ENCODE measurements at regions not wholly inside any gene's neighbourhood (a gene's known extent, or its start where the extent isn't known, plus 50 kb on each side); places are given as distances from the start of the nearest gene placed in this dataset.

GRCh38 chr9:636931-637591 is 204.4 kb upstream of the DMRT1 start:
- intact Hi-C loops (cut with DNase I) = no loop called here
- Histone ChIP-seq H3K27ac (no peak overlapping the region), H3K4me3 (no peak overlapping the region), H3K4me1 (peaks cover 9% of the 10 kb centered on the region), H3K36me3 (ENCODE audit: insufficient read depth in 1 of 2, low read depth in 1 of 2) (no peaks in the 10 kb centered on the region), H3K9me3 (no peaks in the 10 kb centered on the region), H3K27me3 (ENCODE audit: insufficient read depth in 3 of 3, low read length in 2 of 3) (no peaks in the 10 kb centered on the region)
- TF ChIP-seq, protein P1, sequence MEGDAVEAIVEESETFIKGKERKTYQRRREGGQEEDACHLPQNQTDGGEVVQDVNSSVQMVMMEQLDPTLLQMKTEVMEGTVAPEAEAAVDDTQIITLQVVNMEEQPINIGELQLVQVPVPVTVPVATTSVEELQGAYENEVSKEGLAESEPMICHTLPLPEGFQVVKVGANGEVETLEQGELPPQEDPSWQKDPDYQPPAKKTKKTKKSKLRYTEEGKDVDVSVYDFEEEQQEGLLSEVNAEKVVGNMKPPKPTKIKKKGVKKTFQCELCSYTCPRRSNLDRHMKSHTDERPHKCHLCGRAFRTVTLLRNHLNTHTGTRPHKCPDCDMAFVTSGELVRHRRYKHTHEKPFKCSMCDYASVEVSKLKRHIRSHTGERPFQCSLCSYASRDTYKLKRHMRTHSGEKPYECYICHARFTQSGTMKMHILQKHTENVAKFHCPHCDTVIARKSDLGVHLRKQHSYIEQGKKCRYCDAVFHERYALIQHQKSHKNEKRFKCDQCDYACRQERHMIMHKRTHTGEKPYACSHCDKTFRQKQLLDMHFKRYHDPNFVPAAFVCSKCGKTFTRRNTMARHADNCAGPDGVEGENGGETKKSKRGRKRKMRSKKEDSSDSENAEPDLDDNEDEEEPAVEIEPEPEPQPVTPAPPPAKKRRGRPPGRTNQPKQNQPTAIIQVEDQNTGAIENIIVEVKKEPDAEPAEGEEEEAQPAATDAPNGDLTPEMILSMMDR (IDR thresholded peaks at IDR 0.05) = no peak
- DNase-seq (no peak), ATAC-seq (no peak)
- 89 to 97% (median 94%) methylated on average over 1 of the region's 1 CpG for WGBS, 3 donors

DNA sequence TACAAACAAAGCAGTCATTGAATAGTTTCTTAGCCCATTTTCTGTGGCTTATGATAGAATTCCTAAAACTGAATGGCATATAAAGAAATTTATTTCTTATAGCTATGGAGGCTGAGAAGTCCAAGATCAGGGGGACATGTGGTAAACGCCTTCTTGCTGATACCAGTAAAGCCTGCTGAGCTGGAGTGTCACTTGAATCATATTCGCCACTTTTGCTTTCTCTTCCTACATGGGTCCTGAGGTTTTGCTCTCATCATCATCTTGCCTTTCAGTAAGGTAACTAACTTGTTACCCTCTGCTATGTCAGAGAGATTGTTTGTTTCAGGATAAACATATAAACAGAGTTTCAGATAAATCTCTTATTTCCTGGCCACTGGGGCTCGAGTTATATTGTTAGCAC is 203.3 kb upstream of the DMRT1 start:
- Histone ChIP-seq H3K27me3 (ENCODE audit: insufficient read depth in 3 of 3, low read length in 2 of 3) (no peaks in the 10 kb centered on the region), H3K27ac (no peak overlapping the region), H3K36me3 (ENCODE audit: insufficient read depth in 1 of 2, low read depth in 1 of 2) (no peaks in the 10 kb centered on the region), H3K4me1 (peaks cover 20% of the 10 kb centered on the region), H3K4me3 (no peak overlapping the region), H3K9me3 (no peaks in the 10 kb centered on the region)
- TF ChIP-seq, protein P1 (IDR thresholded peaks at IDR 0.05) = no peak
- no peak for DNase-seq
- ATAC-seq = no peak
- intact Hi-C loops (cut with DNase I) = no loop called here
- 82 to 87% (median 85%) methylated on average over 3 of the region's 3 CpGs for whole genome bisulfite sequencing, 3 donors

GRCh38 chr9:642014-642413 is 199.5 kb upstream of the DMRT1 start:
- no peak overlapping the region for H3K4me3 ChIP-seq
- peaks cover 21% of the 10 kb centered on the region for H3K4me1 ChIP-seq
- intact Hi-C loops (cut with DNase I) = loop anchor here in 1 of 2 donors (10.0 kb wide), 1 partner anchor 103 kb away; no protein-coding TSS in a partner anchor
- WGBS, 3 donors = 31 to 35% (median 33%) methylated on average over 6 of the region's 6 CpGs
- peak overlapping the region; percentile 9 for H3K27ac ChIP-seq
- ATAC-seq (peak; percentile 48 to 81 (median 62)), DNase-seq (no peak)
- no peaks in the 10 kb centered on the region for H3K27me3 ChIP-seq (ENCODE audit: insufficient read depth in 3 of 3, low read length in 2 of 3)
- TF ChIP-seq, protein P1 (IDR thresholded peaks at IDR 0.05) = no peak
- no peaks in the 10 kb centered on the region for H3K9me3 ChIP-seq
- H3K36me3 ChIP-seq (ENCODE audit: insufficient read depth in 1 of 2, low read depth in 1 of 2) = no peaks in the 10 kb centered on the region

DNA sequence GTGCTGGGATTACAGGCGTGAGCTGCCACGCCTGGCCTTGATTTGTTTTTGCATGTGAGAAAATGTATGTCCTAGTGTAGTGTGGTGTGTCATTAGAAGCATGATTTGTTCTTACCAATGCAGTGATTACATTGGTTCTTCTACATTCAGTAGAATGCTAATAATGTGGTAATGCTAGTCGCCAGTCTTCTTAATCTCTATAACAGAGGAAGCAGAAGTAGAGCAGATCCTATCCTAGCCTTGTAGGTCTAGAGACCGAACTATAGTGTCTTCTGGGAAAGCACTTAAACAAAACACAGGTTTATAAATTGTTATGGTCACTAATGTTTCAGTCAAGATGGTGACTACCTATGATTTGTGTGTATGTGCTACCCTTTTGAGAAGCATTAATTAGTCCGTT is 197.5 kb upstream of the DMRT1 start:
- Histone ChIP-seq H3K4me3 (no peak overlapping the region), H3K27ac (no peak overlapping the region), H3K36me3 (ENCODE audit: insufficient read depth in 1 of 2, low read depth in 1 of 2) (no peaks in the 10 kb centered on the region), H3K4me1 (peaks cover 34% of the 10 kb centered on the region), H3K27me3 (ENCODE audit: insufficient read depth in 3 of 3, low read length in 2 of 3) (no peaks in the 10 kb centered on the region), H3K9me3 (no peaks in the 10 kb centered on the region)
- TF ChIP-seq, protein P1 (IDR thresholded peaks at IDR 0.05) = no peak
- intact Hi-C loops (cut with DNase I) = loop anchor here in 1 of 2 donors (10.0 kb wide), 1 partner anchor 101 kb away; no protein-coding TSS in a partner anchor
- no peak for ATAC-seq
- WGBS, 3 donors = 94 to 99% (median 95%) methylated on average over 5 of the region's 5 CpGs
- no peak for DNase-seq

DNA sequence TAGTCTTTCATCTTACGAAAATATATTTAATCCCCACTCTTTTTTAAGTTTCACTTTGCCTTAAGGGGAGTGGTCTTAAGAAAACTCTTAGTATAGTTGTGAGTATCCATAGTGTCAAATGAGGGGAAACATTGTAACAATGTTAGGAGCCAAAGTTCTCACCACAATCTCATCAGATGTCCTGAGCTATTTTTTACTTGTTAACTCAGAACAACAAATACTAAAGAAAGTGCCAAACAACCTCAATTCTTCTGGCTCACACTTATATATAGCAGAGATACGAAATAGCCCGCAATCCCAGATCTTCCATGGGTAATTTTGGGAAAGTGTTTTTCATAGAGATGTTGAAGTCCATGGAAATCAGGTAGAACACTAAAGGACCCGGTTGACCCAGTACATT is 194.0 kb upstream of the DMRT1 start:
- Histone ChIP-seq H3K4me3 (no peak overlapping the region), H3K36me3 (ENCODE audit: insufficient read depth in 1 of 2, low read depth in 1 of 2) (no peaks in the 10 kb centered on the region), H3K9me3 (no peaks in the 10 kb centered on the region), H3K27me3 (ENCODE audit: insufficient read depth in 3 of 3, low read length in 2 of 3) (no peaks in the 10 kb centered on the region), H3K4me1 (peaks cover 35% of the 10 kb centered on the region), H3K27ac (peak overlapping the region; percentile 48)
- DNase-seq (no peak), ATAC-seq (peak; percentile 60 to 92 (median 82))
- TF ChIP-seq, protein P1 (IDR thresholded peaks at IDR 0.05) = no peak
- intact Hi-C loops (cut with DNase I) = loop anchor here in 1 of 2 donors (10.0 kb wide), 1 partner anchor 97 kb away; no protein-coding TSS in a partner anchor
- 55 to 66% (median 58%) methylated on average over 4 of the region's 4 CpGs for WGBS, 3 donors

All from psoas muscle (tissue), 7 donors.